WTC11 (cell line): ENCODE measurements at regions not wholly inside any gene's neighbourhood (a gene's known extent, or its start where the extent isn't known, plus 50 kb on each side); places are given as distances from the start of the nearest gene placed in this dataset.

Experiments used
- ATAC-seq: fragments of 200-7000 bp; cut with Tn5 transposase; 2 replicates; pipeline ENCODE4 v1.10.0; 2021; ENCODE audit warnings: mild to moderate bottlenecking, moderate library complexity
- CTCF ChIA-PET: fragments of 300-600 bp; sonication (Branson Sonifier 250); formaldehyde crosslinking; loops from one replicate; lab custom pipeline; 2021; ENCODE audit warnings: antibody characterized with exemption; lab: Charles Lee
- POLR2A ChIA-PET: fragments of 350-600 bp; sonication (Branson Sonifier 250); formaldehyde crosslinking; loops from one replicate; lab custom pipeline; 2021; ENCODE audit warnings: antibody characterized with exemption; lab: Charles Lee
- DNase-seq: peaks from one replicate; pipeline ENCODE4 v3.0.0; 2021; ENCODE audit warnings: low spot score
- H3K27ac Mint-ChIP-seq: 2 replicates; pipeline ENCODE4 v1.8.0; 2021; ENCODE audit warnings: mixed read lengths
- H3K27me3 Mint-ChIP-seq: 2 replicates; pipeline ENCODE4 v1.8.0; 2021; ENCODE audit warnings: low read depth, mild to moderate bottlenecking, moderate library complexity, mixed read lengths
- H3K36me3 Mint-ChIP-seq: 2 replicates; pipeline ENCODE4 v1.8.0; 2021; ENCODE audit warnings: mixed read lengths
- H3K4me1 Mint-ChIP-seq: 2 replicates; pipeline ENCODE4 v1.8.0; 2022; ENCODE audit warnings: mixed read lengths
- H3K4me3 Mint-ChIP-seq: 2 replicates; pipeline ENCODE4 v1.8.0; 2021; ENCODE audit warnings: mild to moderate bottlenecking, moderate library complexity, mixed read lengths
- H3K9me3 Mint-ChIP-seq: 2 replicates; pipeline ENCODE4 v1.8.0; 2021; ENCODE audit warnings: mixed read lengths
- CREB1 ChIP-seq: sonication (generic); formaldehyde crosslinking; IDR thresholded peaks from 2 replicates; pipeline ENCODE4 v1.8.0; 2023; ENCODE audit warnings: mild to moderate bottlenecking, missing genetic modification reagents
- E2F1 ChIP-seq: sonication (generic); formaldehyde crosslinking; IDR thresholded peaks from 2 replicates; pipeline ENCODE4 v1.8.0; 2022; ENCODE audit warnings: mild to moderate bottlenecking, missing genetic modification reagents
- ERG ChIP-seq: fragments of 250-450 bp; sonication (Bioruptor Pico); IDR thresholded peaks from 2 replicates; pipeline ENCODE4 v1.8.0; 2021; ENCODE audit warnings: mild to moderate bottlenecking
- FOXJ3 ChIP-seq: sonication (generic); formaldehyde crosslinking; IDR thresholded peaks from 2 replicates; pipeline ENCODE4 v1.9.0; 2021; ENCODE audit warnings: missing genetic modification reagents, mild to moderate bottlenecking, borderline replicate concordance
- FOXP4 ChIP-seq: sonication (generic); formaldehyde crosslinking; IDR thresholded peaks from 2 replicates; pipeline ENCODE4 v1.8.0; 2022; ENCODE audit warnings: mild to moderate bottlenecking, missing genetic modification reagents
- IRF1 ChIP-seq: sonication (generic); formaldehyde crosslinking; IDR thresholded peaks from 2 replicates; pipeline ENCODE4 v1.8.0; 2023; ENCODE audit warnings: missing genetic modification reagents
- IRF2 ChIP-seq: sonication (generic); formaldehyde crosslinking; IDR thresholded peaks from 2 replicates; pipeline ENCODE4 v1.8.0; 2022; ENCODE audit warnings: low read depth, missing genetic modification reagents, borderline replicate concordance
- NR2C2 ChIP-seq: sonication (generic); formaldehyde crosslinking; IDR thresholded peaks from 2 replicates; pipeline ENCODE4 v1.8.0; 2022; ENCODE audit warnings: mild to moderate bottlenecking, missing genetic modification reagents
- RORB ChIP-seq: fragments of 250-450 bp; sonication (Bioruptor Pico); IDR thresholded peaks from 2 replicates; pipeline ENCODE4 v1.9.0; 2021; ENCODE audit warnings: mild to moderate bottlenecking
- SMAD3 ChIP-seq: sonication (generic); formaldehyde crosslinking; IDR thresholded peaks from 2 replicates; pipeline ENCODE4 v1.8.0; 2022; ENCODE audit warnings: missing genetic modification reagents, mild to moderate bottlenecking, borderline replicate concordance
- SMAD4 ChIP-seq: sonication (generic); formaldehyde crosslinking; IDR thresholded peaks from 2 replicates; pipeline ENCODE4 v1.8.0; 2022; ENCODE audit warnings: mild to moderate bottlenecking, missing genetic modification reagents
- ZBTB43 ChIP-seq: sonication (generic); formaldehyde crosslinking; IDR thresholded peaks from 2 replicates; pipeline ENCODE4 v1.8.1; 2023; ENCODE audit warnings: mild to moderate bottlenecking, missing genetic modification reagents
- ZNF219 ChIP-seq: sonication (generic); formaldehyde crosslinking; IDR thresholded peaks from 2 replicates; pipeline ENCODE4 v1.8.0; 2023; ENCODE audit warnings: missing genetic modification reagents, mild to moderate bottlenecking, borderline replicate concordance
- ZNF512 ChIP-seq: sonication (generic); formaldehyde crosslinking; IDR thresholded peaks from 2 replicates; pipeline ENCODE4 v1.8.1; 2022; ENCODE audit warnings: missing genetic modification reagents, borderline replicate concordance
- ZSCAN18 ChIP-seq: fragments of 250-450 bp; sonication (Bioruptor Pico); IDR thresholded peaks from 2 replicates; pipeline ENCODE4 v2.1.2; 2022; ENCODE audit warnings: mild to moderate bottlenecking, moderate library complexity

GRCh38 chr3:147963711-147964110, 554.5 kb downstream of the ZIC1 start (continued):
- no peak for TF ChIP-seq IRF1 (CRISPR knock-in tag)

GRCh38 chr3:147975165-147975564, 566.0 kb downstream of the ZIC1 start:
- Mint-ChIP-seq H3K27ac (no peak overlapping the region), H3K4me1 (peaks cover 4% of the 10 kb centered on the region; the same call in 1 of the 2 replicates), H3K36me3 (no peaks in the 10 kb centered on the region; the same call in 1 of the 2 replicates), H3K27me3 (no peaks in the 10 kb centered on the region), H3K9me3 (peaks cover 9% of the 10 kb centered on the region), H3K4me3 (no peak overlapping the region)
- ChIA-PET POLR2A (no interaction called here), CTCF (no interaction called here)
- TF ChIP-seq FOXJ3: no peak
- no peak for TF ChIP-seq ZNF512 (CRISPR knock-in tag)
- TF ChIP-seq SMAD4 (CRISPR knock-in tag): no peak
- no peak for TF ChIP-seq RORB
- TF ChIP-seq CREB1 (CRISPR knock-in tag): no peak
- TF ChIP-seq ZBTB43 (CRISPR knock-in tag): no peak
- no peak for TF ChIP-seq FOXP4 (CRISPR knock-in tag)
- TF ChIP-seq ERG (CRISPR knock-in tag): no peak
- TF ChIP-seq NR2C2 (CRISPR knock-in tag): no peak
- TF ChIP-seq ZSCAN18 (CRISPR knock-in tag): no peak
- TF ChIP-seq ZNF219 (CRISPR knock-in tag): no peak
- no peak for TF ChIP-seq IRF2 (CRISPR knock-in tag)
- TF ChIP-seq SMAD3 (CRISPR knock-in tag): no peak
- TF ChIP-seq E2F1: no peak
- no peak for DNase-seq
- ATAC-seq: no peak
